HG02798 (cell line): ENCODE measurements at regions not wholly inside any gene's neighbourhood (a gene's known extent, or its start where the extent isn't known, plus 50 kb on each side); places are given as distances from the start of the nearest gene placed in this dataset.

Source experiments
- ATAC-seq: cut with Tn5 transposase; IDR thresholded peaks from one replicate; pipeline ENCODE4 v1.9.1; 2021; ENCODE audit warnings: mild to moderate bottlenecking; ENCODE audit not compliant: unreplicated experiment, poor library complexity

- ATAC-seq = no peak
Measured at GRCh38 chr5:120985526-120985925, 521.4 kb downstream of the PRR16 start.

- no peak for ATAC-seq
Measured at GRCh38 chr5:120988491-120988890, 524.4 kb downstream of the PRR16 start.

DNA sequence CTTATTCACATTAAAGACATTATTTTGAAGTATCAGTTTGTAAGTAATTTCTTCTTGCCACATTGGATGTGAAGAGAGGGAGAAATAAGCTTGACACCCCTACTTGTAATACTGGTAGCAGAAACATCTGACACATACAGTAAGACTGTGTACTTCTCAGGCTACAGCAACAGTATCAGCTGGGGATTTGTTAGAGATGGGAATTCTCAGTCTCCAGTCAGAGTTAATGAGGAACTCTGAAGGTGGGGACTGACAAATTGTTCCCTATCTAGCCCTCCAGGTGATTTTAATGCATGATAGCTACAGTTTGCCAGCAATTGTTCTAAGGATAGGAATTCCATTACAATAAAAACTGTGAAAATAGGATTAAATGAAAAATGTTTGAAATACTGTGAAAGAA, 524.8 kb downstream of the PRR16 start:
- ATAC-seq = no peak

DNA sequence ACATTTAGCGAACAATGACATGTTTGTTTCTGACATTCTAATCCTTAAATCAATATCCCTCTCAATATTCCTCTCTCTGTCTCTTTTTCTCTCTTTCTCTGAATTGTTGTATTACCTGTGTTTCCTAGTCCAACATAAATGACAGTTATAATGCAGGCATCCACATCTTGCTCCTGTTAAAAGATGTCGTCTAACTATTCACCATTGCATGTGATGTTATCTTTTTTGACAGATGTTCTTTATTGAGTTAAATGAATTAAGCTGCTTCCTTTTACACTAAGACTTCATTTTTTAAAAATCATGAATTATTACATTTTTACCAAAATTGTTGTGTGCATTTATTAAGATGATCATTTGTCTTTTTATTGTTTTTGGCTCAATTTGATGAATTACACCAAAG, 527.5 kb downstream of the PRR16 start:
- ATAC-seq = no peak

- ATAC-seq = no peak
Measured at GRCh38 chr5:120994112-120994511, 530.0 kb downstream of the PRR16 start.

- ATAC-seq = no peak
Measured at GRCh38 chr5:120999550-120999949, 535.5 kb downstream of the PRR16 start.

DNA sequence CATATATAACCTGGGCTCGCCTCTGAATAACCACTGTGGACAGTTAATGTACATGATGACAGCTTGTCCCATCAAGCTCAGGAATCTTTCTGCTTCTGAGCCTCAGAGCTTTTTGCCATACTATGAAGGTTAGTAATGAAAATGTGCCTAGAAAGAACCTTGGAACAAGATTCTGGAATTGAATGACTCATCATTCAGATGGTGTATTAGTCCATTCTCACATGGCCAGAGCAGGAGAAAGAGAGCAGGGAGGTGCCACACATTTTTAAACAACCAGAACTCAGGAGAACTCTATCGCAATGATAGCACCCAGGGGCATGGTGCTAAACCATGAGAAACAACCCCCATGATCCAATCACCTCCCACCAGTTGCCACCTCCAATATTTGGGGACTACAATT, 542.1 kb downstream of the PRR16 start:
- ATAC-seq = no peak

GRCh38 chr5:121008041-121008440, 543.9 kb downstream of the PRR16 start:
- no peak for ATAC-seq

- ATAC-seq = no peak
Measured at GRCh38 chr5:121009058-121009457, 545.0 kb downstream of the PRR16 start.

- ATAC-seq = no peak
Measured at GRCh38 chr5:121018004-121018403, 553.9 kb downstream of the PRR16 start.

DNA sequence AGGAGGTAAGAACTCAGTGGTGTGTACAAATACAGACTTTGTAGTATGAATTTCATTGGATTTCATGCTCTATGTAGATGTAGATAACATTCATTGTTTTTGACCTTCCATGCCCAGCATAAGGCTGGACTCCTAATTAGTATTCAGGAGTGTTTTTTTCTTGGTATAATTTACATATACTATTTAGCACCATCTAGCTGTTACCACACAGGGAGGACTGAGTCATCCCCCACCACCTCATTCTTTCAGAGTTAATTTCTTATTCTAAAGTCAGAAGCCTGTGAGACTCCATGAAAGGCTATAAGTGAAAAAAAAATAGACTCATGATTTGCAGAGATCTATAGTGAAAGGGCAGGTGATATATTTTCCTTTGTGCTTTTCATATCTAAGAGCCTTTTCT, 555.0 kb downstream of the PRR16 start:
- ATAC-seq = no peak

GRCh38 chr5:121019734-121020133, 555.6 kb downstream of the PRR16 start:
- ATAC-seq = no peak

DNA sequence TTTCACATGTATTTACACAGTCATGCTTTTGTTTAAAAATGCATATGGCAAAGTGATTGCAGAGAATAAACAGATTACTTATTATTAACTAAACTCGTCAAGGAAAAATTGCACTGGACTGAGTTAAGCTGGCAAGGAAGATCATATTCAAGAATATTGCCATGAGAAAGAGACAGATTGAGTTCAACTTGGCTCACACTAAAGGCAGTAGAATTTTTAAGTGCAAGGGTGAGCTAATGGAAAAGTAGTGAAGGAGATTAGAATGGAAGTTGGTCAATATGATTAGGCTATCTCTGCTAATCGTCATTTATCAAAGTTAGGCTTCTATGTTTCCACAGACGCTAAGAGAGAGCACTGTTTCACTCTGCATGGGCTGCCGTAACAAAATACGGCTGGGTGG, 557.6 kb downstream of the PRR16 start:
- no peak for ATAC-seq

DNA sequence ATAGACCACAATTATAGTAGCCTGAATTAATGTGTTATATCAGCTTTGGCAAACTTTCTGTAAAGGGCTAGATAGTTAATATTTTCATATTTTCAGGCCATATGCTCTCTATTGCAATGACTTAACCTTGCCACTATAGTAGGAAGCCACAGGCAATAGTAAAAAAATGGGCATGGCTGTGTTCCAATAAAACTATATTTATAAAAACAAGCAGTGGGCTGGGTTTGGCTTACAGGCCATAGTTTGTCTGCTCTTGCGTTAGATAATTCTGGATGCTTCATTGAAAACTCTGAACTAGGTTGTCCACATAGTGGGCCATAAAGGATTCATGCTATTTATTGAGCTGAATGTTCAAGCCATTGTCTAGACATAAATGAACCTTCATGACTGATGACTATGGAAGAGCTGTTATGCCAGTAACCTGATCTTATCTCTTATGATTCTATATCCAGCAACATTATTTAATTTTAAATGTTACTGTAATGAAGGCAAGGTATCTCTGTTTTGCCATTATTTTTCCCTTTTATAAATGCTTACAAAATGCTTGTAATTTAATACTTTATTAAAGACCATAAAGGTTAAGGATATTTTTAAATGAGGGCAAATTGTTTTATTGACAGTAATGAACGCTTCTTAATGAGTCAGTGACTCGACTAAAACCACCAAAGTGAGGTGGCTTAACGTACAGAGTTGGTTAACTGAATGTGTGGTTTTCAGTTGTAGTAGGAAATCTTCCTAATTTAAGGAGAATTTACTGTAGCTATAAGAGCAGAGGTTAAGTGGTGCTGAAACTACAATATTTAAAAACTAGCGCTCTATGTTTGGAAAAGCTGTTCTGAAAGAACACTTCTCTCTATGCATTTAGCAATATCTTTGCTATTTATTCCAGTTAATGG, 560.6 kb downstream of the PRR16 start:
- no peak for ATAC-seq

DNA sequence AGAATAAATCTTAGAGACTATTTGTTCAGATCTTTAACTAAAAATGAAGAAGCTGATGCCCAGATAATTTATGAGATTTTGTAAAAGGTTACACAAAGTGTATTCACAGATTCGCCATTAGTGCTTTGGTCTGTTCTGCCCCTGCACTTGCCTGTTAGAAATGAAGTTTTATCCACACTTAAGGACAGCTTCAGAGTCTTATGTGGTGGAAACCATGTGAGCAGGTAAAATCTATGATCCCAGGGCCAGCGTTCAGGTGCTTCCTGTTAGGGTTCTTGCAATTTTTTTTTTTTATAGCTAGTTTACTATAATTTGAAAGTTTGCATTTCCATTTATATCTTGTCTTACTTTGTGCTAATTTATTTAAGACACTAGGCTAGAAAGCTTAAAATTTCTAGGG, 561.6 kb downstream of the PRR16 start:
- ATAC-seq = no peak

GRCh38 chr5:121027636-121028035, 563.5 kb downstream of the PRR16 start:
- ATAC-seq = no peak

DNA sequence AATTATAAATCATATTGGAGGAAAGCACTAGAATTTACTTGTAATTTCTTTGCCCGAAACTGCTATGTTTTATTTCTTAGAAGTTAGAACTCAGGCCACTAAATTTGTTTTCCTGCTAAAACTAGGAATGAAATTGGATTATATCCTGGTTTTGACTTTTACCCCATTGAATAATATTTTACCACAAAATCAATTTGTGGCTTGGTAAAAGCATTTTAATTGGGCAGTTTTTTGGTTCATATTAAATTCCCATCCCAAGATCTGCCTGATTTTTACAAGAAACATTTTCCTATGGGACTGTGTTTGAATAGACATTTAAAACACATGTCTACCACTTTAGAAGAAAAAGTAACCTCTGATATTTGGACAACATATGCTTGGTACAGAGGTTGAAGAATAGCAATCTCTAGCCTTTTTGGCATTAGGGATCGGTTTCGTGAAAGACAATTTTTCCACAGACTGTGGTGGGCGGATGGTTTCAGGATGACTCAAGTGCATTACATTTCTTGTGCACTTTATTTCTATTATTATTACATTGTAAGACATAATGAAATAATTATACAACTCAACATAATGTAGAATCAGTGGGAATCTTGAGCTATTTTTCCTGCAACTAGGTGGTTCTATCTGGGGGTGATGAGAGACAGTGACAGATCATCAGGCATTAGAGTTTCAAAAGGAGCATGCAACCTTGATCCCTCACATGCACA, 565.6 kb downstream of the PRR16 start:
- ATAC-seq = no peak

- no peak for ATAC-seq
Measured at GRCh38 chr5:121031491-121031890, 567.4 kb downstream of the PRR16 start.

DNA sequence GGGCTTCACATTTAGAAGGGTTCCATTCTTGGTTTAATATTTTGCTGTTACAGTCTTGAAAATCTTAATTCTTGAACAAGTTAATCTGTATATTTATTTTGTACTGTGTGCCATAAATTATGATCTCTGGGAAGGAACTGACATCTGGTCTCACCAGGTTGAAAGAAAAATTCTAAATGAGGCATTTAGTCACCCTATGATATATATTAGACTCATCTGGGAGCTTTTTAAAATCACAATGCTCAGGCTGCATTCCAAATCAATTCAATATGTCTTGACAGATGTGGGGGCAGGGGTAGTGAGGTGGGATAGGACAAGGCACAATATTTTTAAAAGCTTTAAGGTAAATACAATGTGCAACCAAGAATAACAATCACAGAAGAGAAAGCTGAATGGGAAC, 569.2 kb downstream of the PRR16 start:
- ATAC-seq = no peak

GRCh38 chr5:121038438-121038837, 574.3 kb downstream of the PRR16 start:
- ATAC-seq = no peak

DNA sequence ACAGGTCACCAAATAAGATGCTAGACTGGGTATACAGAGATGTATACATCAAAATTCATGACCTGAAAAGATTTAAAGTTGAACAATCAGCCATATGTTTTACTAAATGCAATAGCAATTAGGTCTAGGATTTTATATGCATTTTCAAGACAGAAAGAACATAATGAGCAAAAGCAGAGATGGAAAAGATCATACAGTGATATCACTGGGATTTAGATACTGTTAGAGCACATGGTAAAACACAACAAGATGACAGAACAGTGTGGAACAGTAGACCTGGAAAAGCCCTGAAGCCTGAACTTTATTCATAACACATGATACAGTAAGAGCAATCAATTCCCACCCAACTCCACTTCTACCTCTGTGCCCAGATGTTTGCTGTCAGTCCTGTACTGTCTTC, 585.9 kb downstream of the PRR16 start:
- no peak for ATAC-seq
